ENCODE measurements at regions not wholly inside any gene's neighbourhood (a gene's known extent, or its start where the extent isn't known, plus 50 kb on each side); places are given as distances from the start of the nearest gene placed in this dataset.

GRCh38 chr5:130992095-130992494 lies 173.0 kb downstream of the HINT1 start:
- TF ChIP-seq CTCF (IDR thresholded peaks at IDR 0.05; ENCODE audit: poor library complexity) (no peak), EZH2phosphoT487 (IDR thresholded peaks at IDR 0.05; ENCODE audit: low read depth, severe bottlenecking, unreplicated experiment) (no peak), EZH2 (IDR thresholded peaks at IDR 0.05; ENCODE audit: borderline replicate concordance) (no peak)

Measured in hepatocyte (in vitro differentiated cells).